GM12864 (cell line): ENCODE measurements at regions not wholly inside any gene's neighbourhood (a gene's known extent, or its start where the extent isn't known, plus 50 kb on each side); places are given as distances from the start of the nearest gene placed in this dataset.

ENCODE experiments used
- DNase-seq: peaks from one replicate; pipeline ENCODE4 v3.0.0-alpha.2; 2011; ENCODE audit warnings: low read depth
- H3K4me3 ChIP-seq: 2 replicates; pipeline ENCODE4 v1.5.1; 2011; ENCODE audit warnings: mild to moderate bottlenecking, low read depth, low read length, control low read depth
- CTCF ChIP-seq: IDR thresholded peaks from 2 replicates; pipeline ENCODE4 v1.5.1; 2011; ENCODE audit warnings: low read depth, mild to moderate bottlenecking, moderate library complexity, low read length, control low read depth, inconsistent platforms; ENCODE audit errors: missing control alignments

DNA sequence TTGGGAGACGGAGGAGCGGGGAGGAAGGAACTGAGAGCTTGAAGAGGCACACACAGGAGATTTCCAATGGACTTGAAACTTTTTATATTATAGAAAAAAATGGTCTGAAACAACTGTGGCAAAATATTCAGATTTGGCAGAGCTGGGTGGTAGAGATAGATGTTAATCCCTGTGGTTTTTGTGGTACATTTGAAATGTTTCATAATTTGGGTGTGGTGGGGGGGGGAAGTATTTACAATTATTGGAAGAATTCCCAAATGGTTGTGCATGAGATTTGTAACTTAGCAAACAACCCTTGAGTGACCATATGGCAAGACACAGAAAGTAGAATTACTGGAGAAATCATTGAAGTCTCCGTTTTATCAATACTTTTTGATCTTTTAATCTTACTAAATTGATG is 588.8 kb upstream of the PSMD7 start:
- no peak for DNase-seq
- TF ChIP-seq CTCF: no peak

GRCh38 chr16:73703891-73704290 is 592.7 kb upstream of the PSMD7 start:
- no peak overlapping the region for H3K4me3 ChIP-seq
- DNase-seq: no peak
- TF ChIP-seq CTCF: no peak

More for the DNA sequence above, 588.8 kb upstream of the PSMD7 start:
- H3K4me3 ChIP-seq: no peak overlapping the region

DNA sequence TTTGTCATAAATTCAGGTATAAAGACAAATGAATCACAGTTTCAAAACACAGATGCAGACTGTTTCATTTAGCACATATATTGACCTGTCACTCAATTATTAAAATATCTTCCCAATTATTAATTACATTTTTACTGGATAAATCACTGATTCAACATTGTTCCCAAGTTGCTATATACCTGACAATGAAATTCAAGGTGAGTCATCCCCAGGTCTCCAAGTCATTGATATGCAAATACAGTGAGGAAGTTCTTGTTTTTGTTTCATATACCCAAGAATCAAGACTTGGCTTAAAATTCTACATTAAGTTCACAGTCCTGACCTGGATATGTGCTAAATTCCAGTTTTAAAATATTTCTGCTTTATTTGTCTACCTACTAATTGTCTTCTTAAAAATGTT is 599.3 kb upstream of the PSMD7 start:
- DNase-seq: no peak
- no peak overlapping the region for H3K4me3 ChIP-seq
- no peak for TF ChIP-seq CTCF

- DNase-seq: no peak
- no peak for TF ChIP-seq CTCF
- H3K4me3 ChIP-seq: no peak overlapping the region
Observed at GRCh38 chr16:73692861-73693260, 603.8 kb upstream of the PSMD7 start.

- no peak for TF ChIP-seq CTCF
- DNase-seq: no peak
- H3K4me3 ChIP-seq: no peak overlapping the region
Observed at GRCh38 chr16:73683804-73684203, 612.8 kb upstream of the PSMD7 start.

DNA sequence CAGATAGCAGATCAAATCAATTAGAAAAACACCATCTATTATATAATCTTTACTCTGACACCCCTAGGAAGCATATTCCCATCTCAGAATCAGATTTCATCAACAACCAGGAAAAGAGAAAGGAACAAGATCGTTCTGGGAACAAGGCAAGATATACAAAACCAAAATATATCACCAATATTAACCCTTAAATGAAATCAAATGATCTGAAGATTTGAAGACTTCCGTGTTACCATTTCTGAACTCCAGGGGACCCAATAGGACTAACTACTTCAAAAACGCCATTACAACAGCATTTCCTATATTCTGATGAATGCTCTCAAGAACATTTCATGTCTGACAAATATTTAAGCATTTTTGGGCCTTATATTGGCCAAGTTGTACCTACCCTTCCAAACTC is 624.2 kb upstream of the ZFHX3 start:
- no peak for TF ChIP-seq CTCF
- no peak overlapping the region for H3K4me3 ChIP-seq
- no peak for DNase-seq
